Kidney epithelial cell (primary cell): ENCODE measurements at regions not wholly inside any gene's neighbourhood (a gene's known extent, or its start where the extent isn't known, plus 50 kb on each side); places are given as distances from the start of the nearest gene placed in this dataset.

Experiments used
- DNase-seq: peaks from one replicate; pipeline ENCODE4 v3.0.0-alpha.2; 2010; ENCODE audit warnings: low read depth
- H3K27me3 ChIP-seq: 2 replicates; pipeline ENCODE4 v1.6.0; 2011; ENCODE audit warnings: low read length; ENCODE audit not compliant: control insufficient read depth, insufficient read depth
- H3K36me3 ChIP-seq: 2 replicates; pipeline ENCODE4 v1.5.1; 2011; ENCODE audit warnings: low read length; ENCODE audit not compliant: control insufficient read depth, insufficient read depth
- H3K4me3 ChIP-seq: 2 replicates; pipeline ENCODE4 v1.5.1; 2011; ENCODE audit warnings: low read depth, mild to moderate bottlenecking, control low read depth, low read length
- TF ChIP-seq, protein P1 (sequence below): IDR thresholded peaks from 2 replicates; pipeline ENCODE4 v1.5.1; 2011; ENCODE audit warnings: mild to moderate bottlenecking, moderate library complexity, low read length, control low read depth, inconsistent platforms; ENCODE audit not compliant: insufficient read depth, poor library complexity, severe bottlenecking

DNA sequence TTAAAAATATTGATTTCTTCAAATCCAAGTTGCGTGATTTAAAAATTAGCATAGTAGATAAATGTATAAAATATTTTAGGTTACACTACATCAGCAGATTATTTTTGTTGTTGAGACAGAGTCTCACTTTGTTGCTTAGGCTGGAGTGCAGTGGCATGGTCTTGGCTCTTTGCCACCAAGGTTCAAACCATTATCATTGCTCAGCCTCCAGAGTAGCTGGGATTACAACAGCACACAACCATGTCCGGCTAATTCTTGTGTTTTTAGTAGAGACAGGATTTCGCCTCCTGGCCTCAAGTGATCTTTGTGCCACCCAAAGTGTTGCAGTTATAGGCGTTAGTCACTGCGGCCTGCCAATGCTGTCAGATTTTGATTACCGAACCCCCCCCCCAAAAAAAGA, 1390.5 kb upstream of the TENM3 start:
- TF ChIP-seq, protein P1, sequence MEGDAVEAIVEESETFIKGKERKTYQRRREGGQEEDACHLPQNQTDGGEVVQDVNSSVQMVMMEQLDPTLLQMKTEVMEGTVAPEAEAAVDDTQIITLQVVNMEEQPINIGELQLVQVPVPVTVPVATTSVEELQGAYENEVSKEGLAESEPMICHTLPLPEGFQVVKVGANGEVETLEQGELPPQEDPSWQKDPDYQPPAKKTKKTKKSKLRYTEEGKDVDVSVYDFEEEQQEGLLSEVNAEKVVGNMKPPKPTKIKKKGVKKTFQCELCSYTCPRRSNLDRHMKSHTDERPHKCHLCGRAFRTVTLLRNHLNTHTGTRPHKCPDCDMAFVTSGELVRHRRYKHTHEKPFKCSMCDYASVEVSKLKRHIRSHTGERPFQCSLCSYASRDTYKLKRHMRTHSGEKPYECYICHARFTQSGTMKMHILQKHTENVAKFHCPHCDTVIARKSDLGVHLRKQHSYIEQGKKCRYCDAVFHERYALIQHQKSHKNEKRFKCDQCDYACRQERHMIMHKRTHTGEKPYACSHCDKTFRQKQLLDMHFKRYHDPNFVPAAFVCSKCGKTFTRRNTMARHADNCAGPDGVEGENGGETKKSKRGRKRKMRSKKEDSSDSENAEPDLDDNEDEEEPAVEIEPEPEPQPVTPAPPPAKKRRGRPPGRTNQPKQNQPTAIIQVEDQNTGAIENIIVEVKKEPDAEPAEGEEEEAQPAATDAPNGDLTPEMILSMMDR: no peak
- H3K36me3 ChIP-seq: no peaks in the 10 kb centered on the region
- H3K4me3 ChIP-seq: no peak overlapping the region
- DNase-seq: no peak
- no peaks in the 10 kb centered on the region for H3K27me3 ChIP-seq

DNA sequence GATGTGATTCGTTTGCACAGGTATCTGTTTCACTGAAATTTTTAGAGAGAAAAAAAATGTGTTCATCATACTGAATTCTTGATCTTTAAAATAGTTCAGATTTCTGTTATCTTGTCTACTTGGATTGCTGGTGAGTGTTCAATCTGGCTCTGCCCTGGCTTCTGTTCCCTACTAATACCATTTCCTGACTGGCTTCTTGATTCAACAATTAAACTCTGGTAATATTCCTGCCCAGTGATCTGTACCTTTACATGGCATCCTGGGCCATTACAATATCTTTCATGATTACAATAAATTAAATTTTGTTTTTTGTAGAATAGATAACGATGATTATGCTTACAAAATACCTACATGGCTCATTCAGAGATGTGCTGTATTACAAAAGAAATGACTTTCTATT, 1388.0 kb upstream of the TENM3 start:
- TF ChIP-seq, protein P1: no peak
- H3K36me3 ChIP-seq: no peaks in the 10 kb centered on the region
- H3K27me3 ChIP-seq: no peaks in the 10 kb centered on the region
- no peak overlapping the region for H3K4me3 ChIP-seq
- no peak for DNase-seq

DNA sequence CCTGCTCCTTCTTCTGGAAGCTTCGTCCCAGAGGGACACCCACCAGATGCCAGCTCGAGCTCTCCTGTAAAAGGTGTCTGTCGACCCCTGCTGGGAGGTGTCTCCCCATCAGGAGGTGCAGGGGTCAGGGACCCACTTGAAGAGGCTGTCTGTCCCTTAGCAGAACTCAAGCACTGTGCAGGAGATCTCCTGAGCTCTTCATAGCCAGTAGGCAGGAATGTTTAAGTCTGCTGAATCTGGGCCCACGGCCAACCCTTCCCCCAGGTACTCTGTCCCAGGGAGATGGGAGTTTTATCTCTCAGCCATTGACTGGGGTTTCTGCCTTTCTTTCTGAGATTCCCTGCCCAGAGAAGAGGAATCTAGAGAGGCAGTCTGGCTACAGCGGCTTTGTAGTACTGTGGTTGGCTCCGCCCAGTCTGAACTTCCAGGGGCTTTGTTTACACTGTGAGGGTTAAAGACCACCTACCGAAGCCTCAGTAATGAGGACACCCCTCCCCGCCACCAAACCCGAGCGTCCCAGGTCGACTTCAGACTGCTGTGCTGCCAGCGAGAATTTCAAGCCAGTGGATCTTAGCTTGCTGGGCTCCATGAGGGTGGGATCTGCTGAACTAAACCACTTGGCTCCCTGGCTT, 1383.0 kb upstream of the TENM3 start:
- Histone ChIP-seq H3K4me3 (no peak overlapping the region), H3K27me3 (no peaks in the 10 kb centered on the region), H3K36me3 (no peaks in the 10 kb centered on the region)
- TF ChIP-seq, protein P1: no peak
- no peak for DNase-seq

DNA sequence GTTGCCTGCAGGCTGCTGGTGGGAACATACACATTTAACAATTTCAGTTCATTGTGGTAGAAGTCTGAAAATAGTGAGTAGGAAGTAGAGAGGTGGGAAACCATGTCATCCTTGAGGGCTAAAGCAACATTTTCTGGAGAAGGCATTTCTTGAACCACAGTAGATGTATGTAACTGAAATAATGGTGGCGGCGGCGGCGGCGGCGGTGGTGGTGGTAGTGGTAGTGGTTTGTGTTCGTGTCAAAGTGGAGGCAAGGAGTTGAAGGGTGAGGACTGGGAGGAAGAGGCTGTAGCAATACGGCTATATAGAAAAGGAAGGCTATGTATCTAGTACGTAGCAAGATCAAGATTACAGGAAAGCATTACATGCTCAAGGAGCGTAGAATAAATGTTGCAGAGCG, 1381.6 kb upstream of the TENM3 start:
- Histone ChIP-seq H3K27me3 (no peaks in the 10 kb centered on the region), H3K4me3 (no peak overlapping the region), H3K36me3 (no peaks in the 10 kb centered on the region)
- DNase-seq: no peak
- TF ChIP-seq, protein P1: no peak

DNA sequence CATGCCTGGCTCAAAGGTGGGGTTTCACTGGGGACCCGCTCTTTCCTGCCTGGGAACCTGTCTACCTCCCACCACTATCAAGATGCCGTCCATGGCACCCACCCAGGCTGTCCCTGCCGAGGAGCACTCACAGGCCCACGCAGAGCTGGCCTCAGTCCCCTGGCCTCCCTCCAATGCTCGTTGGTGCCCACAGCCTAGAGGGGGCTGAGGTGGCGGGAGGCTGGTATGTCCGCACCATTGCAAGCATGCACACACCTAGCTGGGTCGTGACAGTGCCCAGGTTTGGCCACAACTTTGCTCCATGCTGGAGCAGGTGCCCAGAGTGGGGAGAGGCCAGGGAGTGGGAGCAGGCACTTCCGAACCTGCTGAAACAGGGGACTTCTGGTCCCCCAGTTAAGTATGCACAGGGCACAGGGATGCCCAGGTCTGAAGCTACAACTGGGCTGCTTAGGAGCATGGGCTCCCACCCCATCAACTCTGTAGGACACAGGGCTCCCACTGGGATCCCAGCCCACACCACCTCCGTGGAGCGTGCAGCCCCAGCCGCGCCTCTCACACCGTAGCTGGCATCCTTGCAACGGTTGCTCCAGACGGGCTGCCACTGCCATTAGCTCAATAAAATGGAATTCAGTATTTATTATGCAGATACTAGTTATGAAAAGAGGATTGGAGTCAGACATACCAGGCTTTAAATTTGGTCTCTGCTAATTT, 1376.1 kb upstream of the TENM3 start:
- no peak for DNase-seq
- Histone ChIP-seq H3K4me3 (no peak overlapping the region), H3K27me3 (no peaks in the 10 kb centered on the region), H3K36me3 (no peaks in the 10 kb centered on the region)
- TF ChIP-seq, protein P1: no peak

DNA sequence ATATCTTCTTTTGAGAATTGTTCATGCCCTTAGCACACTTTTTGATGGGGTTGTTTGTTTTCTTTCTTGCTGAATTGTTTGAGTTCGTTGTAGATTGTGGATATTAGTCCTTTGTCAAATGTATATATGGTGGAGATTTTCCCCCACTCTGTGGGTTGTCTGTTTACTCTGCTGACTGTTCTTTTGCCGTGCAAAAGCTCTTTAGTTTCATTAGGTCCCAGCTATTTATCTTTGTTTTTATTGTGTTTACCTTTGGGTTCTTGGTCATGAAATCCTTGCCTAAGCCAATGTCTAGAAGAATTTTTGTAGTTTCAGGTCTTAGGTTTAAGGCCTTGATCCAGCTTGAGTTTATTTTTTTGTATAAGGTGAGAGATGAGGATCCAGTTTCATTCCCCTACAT, 1372.6 kb upstream of the TENM3 start:
- DNase-seq: no peak
- Histone ChIP-seq H3K4me3 (no peak overlapping the region), H3K36me3 (no peaks in the 10 kb centered on the region), H3K27me3 (no peaks in the 10 kb centered on the region)
- TF ChIP-seq, protein P1: no peak
